NCI-H510A treated with DMSO at 0.1 percent for 48 hours (cell line): ENCODE measurements at regions not wholly inside any gene's neighbourhood (a gene's known extent, or its start where the extent isn't known, plus 50 kb on each side); places are given as distances from the start of the nearest gene placed in this dataset.

Experiments
- DNase-seq: peaks from one replicate; lab custom pipeline; 2025; lab: John Stamatoyannopoulos, UW

GRCh38 chr4:29521281-29521680, 1198.9 kb upstream of the PCDH7 start:
- DNase-seq, result no peak

- no peak for DNase-seq
These were observed 1183.4 kb upstream of the PCDH7 start for GRCh38 chr4:29536745-29537144.

GRCh38 chr4:29538889-29539646, 1181.1 kb upstream of the PCDH7 start:
- DNase-seq, result no peak

- DNase-seq, result no peak
These were observed 1179.6 kb upstream of the PCDH7 start for GRCh38 chr4:29540439-29541102.

GRCh38 chr4:29541757-29542156, 1178.4 kb upstream of the PCDH7 start:
- DNase-seq, result no peak

- DNase-seq, result no peak
These were observed 1170.8 kb upstream of the PCDH7 start for GRCh38 chr4:29549342-29549741.

- no peak for DNase-seq
These were observed 1168.3 kb upstream of the PCDH7 start for GRCh38 chr4:29551821-29552220.

- no peak for DNase-seq
These were observed 1166.3 kb upstream of the PCDH7 start for GRCh38 chr4:29553846-29554245.

GRCh38 chr4:29558789-29559188, 1161.4 kb upstream of the PCDH7 start:
- no peak for DNase-seq

GRCh38 chr4:29559286-29559685, 1160.9 kb upstream of the PCDH7 start:
- no peak for DNase-seq

- no peak for DNase-seq
These were observed 1159.7 kb upstream of the PCDH7 start for GRCh38 chr4:29560452-29560851.

GRCh38 chr4:29565256-29565655, 1154.9 kb upstream of the PCDH7 start:
- DNase-seq, result no peak

GRCh38 chr4:29566371-29566770, 1153.8 kb upstream of the PCDH7 start:
- DNase-seq, result no peak

GRCh38 chr4:29571322-29571721, 1148.8 kb upstream of the PCDH7 start:
- no peak for DNase-seq

- DNase-seq, result no peak
These were observed 1141.8 kb upstream of the PCDH7 start for GRCh38 chr4:29578329-29578728.

- DNase-seq, result no peak
These were observed 1138.7 kb upstream of the PCDH7 start for GRCh38 chr4:29581457-29581856.

GRCh38 chr4:29588617-29589016, 1131.6 kb upstream of the PCDH7 start:
- no peak for DNase-seq

GRCh38 chr4:29596228-29596627, 1123.9 kb upstream of the PCDH7 start:
- no peak for DNase-seq

- DNase-seq, result no peak
These were observed 1101.0 kb upstream of the PCDH7 start for GRCh38 chr4:29619168-29619567.

- DNase-seq, result no peak
These were observed 1088.0 kb upstream of the PCDH7 start for GRCh38 chr4:29632199-29632598.

GRCh38 chr4:29636961-29637360, 1083.2 kb upstream of the PCDH7 start:
- no peak for DNase-seq

GRCh38 chr4:29653221-29653620, 1066.9 kb upstream of the PCDH7 start:
- no peak for DNase-seq

- no peak for DNase-seq
These were observed 1039.5 kb upstream of the PCDH7 start for GRCh38 chr4:29680644-29681043.

- no peak for DNase-seq
These were observed 1016.1 kb upstream of the PCDH7 start for GRCh38 chr4:29704059-29704458.
